ENCODE measurements at regions not wholly inside any gene's neighbourhood (a gene's known extent, or its start where the extent isn't known, plus 50 kb on each side); places are given as distances from the start of the nearest gene placed in this dataset.
A peak's percentile ranks its signal among the peaks of the same experiment; 100 is the strongest.

- no peak for DNase-seq (ENCODE audit: low spot score)
Observed at GRCh38 chr6:168883410-168884049, 370.1 kb downstream of the THBS2 start.

DNA sequence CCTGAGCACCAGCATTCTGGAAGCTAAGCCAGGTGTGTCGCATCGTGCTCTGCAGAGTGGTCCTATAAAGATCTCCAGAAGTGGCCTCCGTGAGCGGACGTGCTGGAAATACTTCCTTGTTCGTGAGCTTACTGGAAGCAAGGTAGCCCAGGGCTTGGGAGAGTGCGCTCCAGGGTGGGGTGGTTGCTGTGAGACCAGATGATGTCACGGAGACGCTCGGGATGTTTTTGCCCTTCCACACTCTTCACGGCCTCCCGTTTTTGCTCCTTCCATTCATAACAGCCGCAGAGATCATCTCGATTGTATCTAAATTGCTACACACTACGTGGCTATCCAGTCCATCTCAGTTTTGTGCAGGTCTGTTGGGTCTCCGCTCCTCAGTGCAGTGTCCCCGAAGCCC lies 373.4 kb downstream of the THBS2 start:
- no peak for DNase-seq (ENCODE audit: low spot score)

- DNase-seq (ENCODE audit: low spot score), result no peak
Observed at GRCh38 chr6:168877821-168878282, 375.8 kb downstream of the THBS2 start.

- no peak for DNase-seq (ENCODE audit: low spot score)
Observed at GRCh38 chr6:168876956-168877355, 376.7 kb downstream of the THBS2 start.

DNA sequence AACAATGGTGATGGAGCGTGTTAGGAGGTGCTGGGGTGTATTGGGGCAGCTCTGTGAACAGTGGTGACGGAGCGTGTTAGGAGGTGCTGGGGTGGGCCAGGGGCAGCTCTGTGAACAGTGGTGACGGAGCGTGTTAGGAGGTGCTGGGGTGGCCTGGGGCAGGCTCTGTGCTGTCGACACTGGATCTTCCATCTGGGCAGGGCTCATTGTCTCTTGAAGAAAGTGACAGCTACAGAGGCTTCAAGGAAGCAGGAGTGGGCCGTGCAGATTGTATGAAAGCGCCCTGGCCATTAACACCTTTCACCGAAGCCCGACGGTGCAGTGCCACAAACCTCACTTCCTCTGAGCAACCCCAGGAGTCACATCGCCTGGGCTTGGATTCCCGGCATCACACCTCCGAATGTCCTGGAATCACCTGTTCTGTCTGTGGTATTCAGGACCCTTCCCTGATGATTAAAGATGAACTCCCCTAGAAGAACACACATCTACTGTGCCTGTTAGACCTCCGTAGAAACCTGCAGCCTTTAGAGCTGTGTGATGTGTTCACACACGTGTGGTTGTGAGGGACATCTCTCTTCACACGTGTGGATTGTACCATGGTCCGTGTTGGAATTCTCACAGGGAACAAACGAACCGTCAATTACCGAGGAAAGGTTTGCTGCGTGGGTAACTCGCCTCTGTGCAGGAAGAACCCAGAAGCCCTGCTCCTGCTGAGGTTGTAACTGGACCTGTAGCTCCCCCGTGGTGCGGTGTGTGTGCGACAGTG lies 377.7 kb downstream of the THBS2 start:
- no peak for DNase-seq (ENCODE audit: low spot score)

DNA sequence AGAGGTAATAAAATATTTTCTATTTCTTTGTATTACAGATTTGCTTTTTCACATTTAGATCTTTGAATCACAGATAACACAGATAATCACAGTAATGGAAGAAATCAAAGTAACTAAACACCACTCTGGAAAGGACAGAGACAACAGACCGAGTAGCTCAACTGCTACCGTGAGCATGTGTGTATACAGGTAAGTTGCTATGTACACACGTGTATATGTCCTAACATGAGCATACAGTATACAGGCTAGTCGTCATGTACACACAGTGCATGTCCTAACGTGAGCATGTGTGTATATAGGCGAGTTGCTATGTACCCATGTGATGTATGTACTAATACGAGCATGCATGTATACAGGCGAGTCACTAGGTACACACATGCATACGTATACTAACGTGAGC lies 379.0 kb downstream of the THBS2 start:
- no peak for DNase-seq (ENCODE audit: low spot score)

- no peak for DNase-seq (ENCODE audit: low spot score)
Observed at GRCh38 chr6:168873278-168874190, 380.1 kb downstream of the THBS2 start.

DNA sequence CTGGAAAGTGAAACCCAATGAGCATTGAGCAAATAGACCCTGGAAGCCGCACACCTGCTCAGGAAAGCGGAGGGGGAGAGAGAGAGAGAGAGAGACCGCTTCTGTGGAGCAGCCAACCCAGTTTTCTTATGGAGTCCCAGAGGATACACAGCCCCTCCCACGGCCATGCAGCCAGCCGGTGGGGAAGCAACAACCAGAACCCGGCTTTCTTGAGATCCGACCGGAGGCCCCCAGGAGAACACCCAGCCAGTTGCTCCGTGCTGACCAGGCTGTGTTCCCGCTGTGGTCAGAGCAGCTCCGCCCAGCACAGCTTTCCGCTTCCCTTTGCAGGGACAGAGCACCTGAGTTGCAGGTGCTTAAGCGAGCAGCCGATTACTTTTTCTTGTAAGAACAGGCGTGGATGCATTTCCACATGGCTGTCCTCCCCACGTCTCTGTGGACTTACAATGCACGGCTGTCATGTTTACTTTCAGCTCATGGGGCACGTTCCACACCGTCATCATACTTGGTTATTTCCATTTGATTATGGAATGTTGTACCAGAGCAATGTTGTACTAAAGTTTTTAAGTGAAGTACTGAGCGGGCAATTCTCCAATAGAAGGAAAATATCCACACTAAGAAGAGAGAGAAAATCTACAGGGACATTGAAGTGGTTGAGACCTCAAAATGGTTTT lies 381.9 kb downstream of the THBS2 start:
- DNase-seq (ENCODE audit: low spot score), result no peak

GRCh38 chr6:168870982-168871381 lies 382.7 kb downstream of the THBS2 start:
- DNase-seq (ENCODE audit: low spot score), result no peak

- no peak for DNase-seq (ENCODE audit: low spot score)
Observed at GRCh38 chr6:168867247-168868102, 386.2 kb downstream of the THBS2 start.

DNA sequence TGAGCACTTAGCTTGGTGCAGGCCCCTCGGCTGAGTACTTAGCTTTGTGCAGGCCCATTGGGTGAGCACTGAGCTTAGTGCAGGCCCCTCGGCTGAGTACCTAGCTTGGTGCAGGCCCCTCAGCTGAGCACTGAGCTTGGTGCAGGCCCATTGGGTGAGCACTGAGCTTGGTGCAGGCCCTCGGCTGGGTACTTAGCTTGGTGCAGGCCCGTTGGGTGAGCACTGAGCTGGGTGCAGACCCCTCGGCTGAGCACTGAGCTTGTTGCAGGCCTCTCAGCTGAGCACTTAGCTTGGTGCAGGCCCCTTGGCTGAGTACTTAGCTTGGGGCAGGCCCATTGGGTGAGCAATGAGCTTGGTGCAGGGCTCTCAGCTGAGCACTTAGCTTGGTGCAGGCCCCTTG lies 387.1 kb downstream of the THBS2 start:
- no peak for DNase-seq (ENCODE audit: low spot score)

DNA sequence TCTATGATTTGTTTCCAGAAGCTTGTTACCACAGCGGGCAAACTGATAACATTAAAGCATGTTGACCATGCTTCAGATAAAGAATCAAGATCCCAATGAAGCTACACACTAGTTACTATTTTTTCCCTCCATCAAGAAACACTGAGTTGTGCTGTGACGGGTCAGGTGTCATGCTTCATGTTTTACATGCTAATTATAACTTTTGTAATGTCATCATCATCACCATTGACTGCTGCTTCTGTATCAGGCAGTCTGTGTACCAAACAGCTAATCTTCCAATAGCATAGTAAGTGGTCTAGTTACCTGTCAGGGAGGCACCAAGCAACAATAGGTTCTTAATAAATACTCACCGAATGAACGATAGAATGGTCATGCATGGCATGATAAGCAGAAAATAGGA lies 388.1 kb downstream of the THBS2 start:
- DNase-seq (ENCODE audit: low spot score), result no peak

GRCh38 chr6:168864541-168865460 lies 388.8 kb downstream of the THBS2 start:
- peak; percentile 88 for DNase-seq (ENCODE audit: low spot score)

GRCh38 chr6:168863467-168863866 lies 390.2 kb downstream of the THBS2 start:
- no peak for DNase-seq (ENCODE audit: low spot score)

DNA sequence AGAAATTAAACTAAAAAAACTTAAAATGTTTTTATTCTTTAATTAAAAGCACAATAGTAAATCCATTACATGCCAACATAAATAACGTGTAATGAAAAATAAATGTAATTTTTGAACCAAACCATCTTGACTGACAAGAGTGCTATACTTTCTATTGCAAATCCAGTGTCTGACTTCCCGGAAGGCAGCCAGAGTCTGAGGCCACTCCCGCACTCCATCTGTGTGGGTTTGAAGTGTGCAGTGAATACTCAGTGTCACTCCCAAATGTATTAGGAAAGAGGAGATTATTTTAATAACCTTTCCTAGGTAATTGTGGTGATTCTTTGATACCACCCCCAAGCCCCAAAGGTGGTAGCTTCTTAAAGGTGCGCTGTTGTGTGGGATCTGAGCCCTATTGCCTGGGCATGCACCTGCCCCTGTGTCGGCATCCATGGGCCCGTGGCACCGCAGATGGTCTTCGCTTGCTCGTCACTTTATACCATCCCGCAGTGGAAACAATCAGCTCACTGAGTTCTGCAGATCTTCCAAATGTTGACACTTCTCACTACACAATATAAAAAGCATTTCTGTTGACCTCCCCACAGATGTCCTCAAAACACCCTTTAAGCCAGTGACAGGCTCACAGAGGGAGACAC lies 391.2 kb downstream of the THBS2 start:
- no peak for DNase-seq (ENCODE audit: low spot score)

DNA sequence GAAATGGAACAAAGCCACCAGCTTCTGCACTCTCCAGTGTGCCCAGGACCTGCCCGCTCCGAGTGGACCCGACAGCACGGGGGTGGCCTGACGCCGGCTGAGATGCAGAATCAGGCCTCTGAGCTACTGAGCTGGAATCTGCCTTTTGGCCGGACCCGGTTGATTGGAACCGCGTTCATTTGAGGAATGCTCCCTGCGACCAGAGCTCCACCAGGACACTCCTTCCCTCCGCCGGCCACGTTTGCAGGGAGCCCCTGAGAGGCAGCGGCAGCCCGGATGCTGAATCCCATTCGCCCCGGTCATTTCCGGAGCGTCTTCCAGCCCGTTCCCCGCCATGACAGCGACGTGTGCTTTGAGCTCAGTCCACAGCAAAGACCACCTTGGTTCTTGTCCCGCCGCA lies 392.7 kb downstream of the THBS2 start:
- no peak for DNase-seq (ENCODE audit: low spot score)

DNA sequence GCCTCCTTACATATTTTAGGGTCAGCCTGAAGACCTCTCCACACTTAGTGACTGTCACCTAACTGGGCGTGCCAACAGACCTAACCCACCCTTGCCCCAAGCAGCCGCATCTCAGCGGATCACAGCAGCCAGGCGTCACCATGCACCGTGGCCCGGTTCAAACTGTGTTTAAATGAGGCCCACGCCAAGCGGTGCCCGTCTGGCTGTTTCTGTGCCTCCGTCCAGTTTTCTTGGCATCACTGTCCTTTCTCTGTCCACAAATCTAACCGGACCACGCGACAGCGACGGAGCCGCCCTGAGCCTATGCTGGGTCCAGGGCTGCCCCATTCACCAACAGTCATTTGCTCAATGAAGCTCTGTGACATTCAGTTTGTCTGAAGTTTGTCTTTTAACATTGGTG lies 393.3 kb downstream of the THBS2 start:
- DNase-seq (ENCODE audit: low spot score), result no peak

DNA sequence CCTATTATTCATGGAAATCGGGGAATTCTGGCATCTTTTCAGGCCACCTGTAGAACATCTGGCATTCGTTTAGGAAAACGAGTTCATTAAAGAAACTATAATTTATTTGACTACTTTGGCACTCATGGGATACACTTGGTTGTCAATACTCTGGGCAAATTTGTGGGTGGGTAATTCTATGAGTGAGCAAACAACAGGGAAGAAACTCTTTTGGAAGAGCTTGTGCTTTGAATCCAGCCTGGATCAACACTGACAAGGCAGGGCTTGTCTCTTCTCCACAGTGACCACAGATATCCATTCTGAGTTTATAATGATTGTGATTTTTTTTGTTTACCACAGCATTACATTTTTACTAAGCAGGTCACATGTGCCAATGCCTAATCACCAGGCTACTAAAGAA lies 394.7 kb downstream of the THBS2 start:
- no peak for DNase-seq (ENCODE audit: low spot score)

DNA sequence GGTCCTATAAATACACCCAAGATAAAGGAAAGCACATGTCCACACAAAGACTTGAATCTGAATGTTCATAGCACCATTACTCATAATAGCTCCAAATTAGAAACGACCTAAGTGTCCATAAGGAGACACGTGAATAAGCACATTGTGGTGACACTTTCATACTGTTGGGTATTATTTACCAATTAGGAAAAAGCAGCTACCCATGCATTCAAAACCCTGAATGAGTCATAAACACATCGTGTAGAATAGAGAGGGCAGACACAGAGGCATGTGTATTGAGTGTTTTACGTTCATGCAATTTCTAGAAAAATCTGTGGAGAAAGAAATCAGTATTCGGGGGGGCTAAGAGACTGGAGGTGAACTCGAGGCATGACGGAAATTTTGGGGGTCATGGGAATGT lies 396.7 kb downstream of the THBS2 start:
- DNase-seq (ENCODE audit: low spot score), result no peak

Data from putamen (tissue), 1 donor.